ENCODE measurements at regions not wholly inside any gene's neighbourhood (a gene's known extent, or its start where the extent isn't known, plus 50 kb on each side); places are given as distances from the start of the nearest gene placed in this dataset.

DNA sequence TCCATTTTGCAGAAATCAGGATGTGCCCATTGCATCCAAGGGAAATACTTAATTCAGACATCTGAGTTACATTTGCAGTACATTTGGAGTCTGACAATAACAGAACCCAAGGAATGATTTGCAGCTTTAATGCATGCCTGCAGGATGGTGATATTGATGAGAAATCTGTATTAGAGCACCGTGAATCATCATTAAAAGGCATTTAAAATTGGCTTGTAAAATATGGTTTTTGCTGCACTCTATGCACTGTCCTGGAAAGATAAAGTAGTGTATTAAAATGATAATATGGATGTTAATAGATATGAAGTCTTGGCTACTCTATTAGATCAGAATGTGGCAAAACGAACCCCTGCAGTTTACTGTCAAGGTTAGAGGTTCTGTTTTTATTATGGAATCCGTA is 556.9 kb downstream of the MAT2B start:
- no peak overlapping the region for H3K9ac ChIP-seq (ENCODE audit: low read length)
- H3K79me1 ChIP-seq (replicated peaks; ENCODE audit: low read length, poor library complexity, severe bottlenecking): no peaks in the 10 kb centered on the region
- no peak overlapping the region for H3K4me3 ChIP-seq (ENCODE audit: insufficient read depth in 1 of 2, low read depth in 1 of 2, low read length in 2 of 2)
- H2BK15ac ChIP-seq (ENCODE audit: low read depth, poor library complexity, severe bottlenecking): no peak overlapping the region
- H2BK5ac ChIP-seq (ENCODE audit: low read depth, low read length, poor library complexity, severe bottlenecking): no peak overlapping the region
- no peak overlapping the region for H4K8ac ChIP-seq (ENCODE audit: low read length)
- no peak overlapping the region for H3K18ac ChIP-seq (ENCODE audit: low read depth in 1 of 2, low read length in 2 of 2)
- no peaks in the 10 kb centered on the region for H3K4me1 ChIP-seq (ENCODE audit: control insufficient read depth, insufficient read depth, low read depth, low read length)
- H3K4me2 ChIP-seq (ENCODE audit: low read length, poor library complexity, severe bottlenecking): no peak overlapping the region
- no peak overlapping the region for H3K23ac ChIP-seq (ENCODE audit: low read length in 2 of 2)
- 66% methylated on average over 3 of the region's 3 CpGs for WGBS
- H3K14ac ChIP-seq (ENCODE audit: low read length in 2 of 2): no peak overlapping the region
- no peak overlapping the region for H3K27ac ChIP-seq (ENCODE audit: low read length, poor library complexity, severe bottlenecking)
- no peaks in the 10 kb centered on the region for H3K27me3 ChIP-seq (ENCODE audit: control insufficient read depth in 1 of 2, insufficient read depth in 1 of 2, low read length in 2 of 2)
- no peak for DNase-seq
- H2BK120ac ChIP-seq (ENCODE audit: low read depth, low read length): no peak overlapping the region
- H2BK12ac ChIP-seq (ENCODE audit: low read length in 2 of 2): no peak overlapping the region
- H3K4ac ChIP-seq (ENCODE audit: low read depth in 1 of 2, low read length in 2 of 2): no peak overlapping the region
- H2AFZ ChIP-seq (ENCODE audit: low read depth, low read length): no peak overlapping the region
- no peak overlapping the region for H2AK5ac ChIP-seq (ENCODE audit: low read length, severe bottlenecking)
- no peak overlapping the region for H4K91ac ChIP-seq (ENCODE audit: low read length)
- H3K36me3 ChIP-seq (ENCODE audit: control insufficient read depth in 1 of 2, insufficient read depth in 2 of 2, low read depth in 1 of 2, low read length in 2 of 2): no peaks in the 10 kb centered on the region
- no peaks in the 10 kb centered on the region for H3K9me3 ChIP-seq (ENCODE audit: control insufficient read depth, low read length)

GRCh38 chr5:164065266-164065665 is 559.8 kb downstream of the MAT2B start:
- Histone ChIP-seq H2BK120ac (ENCODE audit: low read depth, low read length) (no peak overlapping the region), H3K18ac (ENCODE audit: low read depth in 1 of 2, low read length in 2 of 2) (no peak overlapping the region), H2BK12ac (ENCODE audit: low read length in 2 of 2) (no peak overlapping the region), H3K14ac (ENCODE audit: low read length in 2 of 2) (no peak overlapping the region), H3K23ac (ENCODE audit: low read length in 2 of 2) (no peak overlapping the region), H2AFZ (ENCODE audit: low read depth, low read length) (no peak overlapping the region), H3K27me3 (ENCODE audit: control insufficient read depth in 1 of 2, insufficient read depth in 1 of 2, low read length in 2 of 2) (no peaks in the 10 kb centered on the region), H4K8ac (ENCODE audit: low read length) (no peak overlapping the region), H4K91ac (ENCODE audit: low read length) (no peak overlapping the region), H3K4me2 (ENCODE audit: low read length, poor library complexity, severe bottlenecking) (no peak overlapping the region), H3K9ac (ENCODE audit: low read length) (no peak overlapping the region), H3K4me1 (ENCODE audit: control insufficient read depth, insufficient read depth, low read depth, low read length) (no peaks in the 10 kb centered on the region), H2AK5ac (ENCODE audit: low read length, severe bottlenecking) (no peak overlapping the region), H3K27ac (ENCODE audit: low read length, poor library complexity, severe bottlenecking) (no peak overlapping the region), H3K4ac (ENCODE audit: low read depth in 1 of 2, low read length in 2 of 2) (no peak overlapping the region), H3K36me3 (ENCODE audit: control insufficient read depth in 1 of 2, insufficient read depth in 2 of 2, low read depth in 1 of 2, low read length in 2 of 2) (no peaks in the 10 kb centered on the region), H2BK15ac (ENCODE audit: low read depth, poor library complexity, severe bottlenecking) (no peak overlapping the region), H2BK5ac (ENCODE audit: low read depth, low read length, poor library complexity, severe bottlenecking) (no peak overlapping the region), H3K9me3 (ENCODE audit: control insufficient read depth, low read length) (peaks cover 3% of the 10 kb centered on the region), H3K79me1 (replicated peaks; ENCODE audit: low read length, poor library complexity, severe bottlenecking) (no peaks in the 10 kb centered on the region), H3K4me3 (ENCODE audit: insufficient read depth in 1 of 2, low read depth in 1 of 2, low read length in 2 of 2) (no peak overlapping the region)
- WGBS: 94% methylated on average over 2 of the region's 2 CpGs
- no peak for DNase-seq

DNA sequence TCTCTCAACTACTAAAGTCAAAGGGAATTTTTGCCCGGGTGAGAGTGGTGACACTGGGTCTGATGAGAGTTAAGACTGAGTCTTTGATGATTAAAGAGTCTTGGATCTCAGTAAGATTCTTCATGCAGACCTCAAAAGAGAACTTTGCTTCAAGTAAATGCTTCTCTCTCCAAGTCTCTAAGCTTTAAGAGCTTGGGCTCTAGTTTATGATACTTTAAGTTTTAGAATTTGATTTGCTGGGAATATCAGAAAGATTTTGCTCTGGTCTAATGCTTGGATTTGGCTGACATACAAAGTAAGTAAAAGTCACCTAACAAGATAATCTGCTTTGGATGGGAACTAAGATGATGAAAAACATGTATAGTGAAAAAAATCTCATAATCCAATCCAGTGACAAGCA is 566.3 kb downstream of the MAT2B start:
- H2BK120ac ChIP-seq (ENCODE audit: low read depth, low read length): no peak overlapping the region
- H3K14ac ChIP-seq (ENCODE audit: low read length in 2 of 2): no peak overlapping the region
- H2BK12ac ChIP-seq (ENCODE audit: low read length in 2 of 2): no peak overlapping the region
- H3K18ac ChIP-seq (ENCODE audit: low read depth in 1 of 2, low read length in 2 of 2): no peak overlapping the region
- H3K4me2 ChIP-seq (ENCODE audit: low read length, poor library complexity, severe bottlenecking): no peak overlapping the region
- H3K9me3 ChIP-seq (ENCODE audit: control insufficient read depth, low read length): peaks cover 3% of the 10 kb centered on the region
- H4K8ac ChIP-seq (ENCODE audit: low read length): no peak overlapping the region
- H3K36me3 ChIP-seq (ENCODE audit: control insufficient read depth in 1 of 2, insufficient read depth in 2 of 2, low read depth in 1 of 2, low read length in 2 of 2): no peaks in the 10 kb centered on the region
- no peak overlapping the region for H4K91ac ChIP-seq (ENCODE audit: low read length)
- H3K79me1 ChIP-seq (replicated peaks; ENCODE audit: low read length, poor library complexity, severe bottlenecking): no peaks in the 10 kb centered on the region
- H2BK5ac ChIP-seq (ENCODE audit: low read depth, low read length, poor library complexity, severe bottlenecking): no peak overlapping the region
- no peak overlapping the region for H2BK15ac ChIP-seq (ENCODE audit: low read depth, poor library complexity, severe bottlenecking)
- H3K4ac ChIP-seq (ENCODE audit: low read depth in 1 of 2, low read length in 2 of 2): no peak overlapping the region
- H2AK5ac ChIP-seq (ENCODE audit: low read length, severe bottlenecking): no peak overlapping the region
- no peak overlapping the region for H3K27ac ChIP-seq (ENCODE audit: low read length, poor library complexity, severe bottlenecking)
- H3K4me3 ChIP-seq (ENCODE audit: insufficient read depth in 1 of 2, low read depth in 1 of 2, low read length in 2 of 2): no peak overlapping the region
- H3K9ac ChIP-seq (ENCODE audit: low read length): no peak overlapping the region
- H3K27me3 ChIP-seq (ENCODE audit: control insufficient read depth in 1 of 2, insufficient read depth in 1 of 2, low read length in 2 of 2): no peaks in the 10 kb centered on the region
- DNase-seq: no peak
- no peak overlapping the region for H2AFZ ChIP-seq (ENCODE audit: low read depth, low read length)
- no peak overlapping the region for H3K23ac ChIP-seq (ENCODE audit: low read length in 2 of 2)
- 88% methylated on average over 1 of the region's 1 CpG for WGBS
- no peaks in the 10 kb centered on the region for H3K4me1 ChIP-seq (ENCODE audit: control insufficient read depth, insufficient read depth, low read depth, low read length)

DNA sequence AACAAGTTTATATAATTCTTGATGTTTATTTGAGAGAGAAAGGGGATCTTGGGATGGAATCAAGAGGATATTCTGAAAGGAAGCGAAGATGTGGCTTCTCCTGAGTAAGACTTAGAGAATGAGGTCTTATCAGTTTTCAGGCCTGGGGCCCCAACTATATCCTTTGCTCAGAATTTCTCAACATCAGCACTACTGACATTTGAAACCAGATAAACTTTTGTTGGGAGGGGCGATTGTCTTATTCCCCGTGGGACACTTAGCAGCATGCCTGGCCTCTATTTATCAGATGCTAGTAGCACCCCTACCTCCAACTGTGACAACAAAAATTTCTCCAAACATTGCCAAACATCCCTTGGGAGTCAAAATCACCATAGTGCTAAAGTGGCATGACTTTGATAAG is 567.7 kb downstream of the MAT2B start:
- DNase-seq: no peak
- H3K23ac ChIP-seq (ENCODE audit: low read length in 2 of 2): no peak overlapping the region
- H3K79me1 ChIP-seq (replicated peaks; ENCODE audit: low read length, poor library complexity, severe bottlenecking): no peaks in the 10 kb centered on the region
- H3K14ac ChIP-seq (ENCODE audit: low read length in 2 of 2): no peak overlapping the region
- H2AFZ ChIP-seq (ENCODE audit: low read depth, low read length): no peak overlapping the region
- no peak overlapping the region for H4K91ac ChIP-seq (ENCODE audit: low read length)
- no peak overlapping the region for H3K4me3 ChIP-seq (ENCODE audit: insufficient read depth in 1 of 2, low read depth in 1 of 2, low read length in 2 of 2)
- H2AK5ac ChIP-seq (ENCODE audit: low read length, severe bottlenecking): no peak overlapping the region
- no peak overlapping the region for H3K4ac ChIP-seq (ENCODE audit: low read depth in 1 of 2, low read length in 2 of 2)
- no peak overlapping the region for H3K4me2 ChIP-seq (ENCODE audit: low read length, poor library complexity, severe bottlenecking)
- no peaks in the 10 kb centered on the region for H3K4me1 ChIP-seq (ENCODE audit: control insufficient read depth, insufficient read depth, low read depth, low read length)
- H3K9ac ChIP-seq (ENCODE audit: low read length): no peak overlapping the region
- no peaks in the 10 kb centered on the region for H3K27me3 ChIP-seq (ENCODE audit: control insufficient read depth in 1 of 2, insufficient read depth in 1 of 2, low read length in 2 of 2)
- no peak overlapping the region for H2BK12ac ChIP-seq (ENCODE audit: low read length in 2 of 2)
- H2BK15ac ChIP-seq (ENCODE audit: low read depth, poor library complexity, severe bottlenecking): no peak overlapping the region
- H3K9me3 ChIP-seq (ENCODE audit: control insufficient read depth, low read length): peaks cover 3% of the 10 kb centered on the region
- no peak overlapping the region for H3K18ac ChIP-seq (ENCODE audit: low read depth in 1 of 2, low read length in 2 of 2)
- H3K36me3 ChIP-seq (ENCODE audit: control insufficient read depth in 1 of 2, insufficient read depth in 2 of 2, low read depth in 1 of 2, low read length in 2 of 2): no peaks in the 10 kb centered on the region
- no peak overlapping the region for H4K8ac ChIP-seq (ENCODE audit: low read length)
- no peak overlapping the region for H2BK120ac ChIP-seq (ENCODE audit: low read depth, low read length)
- H2BK5ac ChIP-seq (ENCODE audit: low read depth, low read length, poor library complexity, severe bottlenecking): no peak overlapping the region
- WGBS: 61% methylated on average over 3 of the region's 3 CpGs
- H3K27ac ChIP-seq (ENCODE audit: low read length, poor library complexity, severe bottlenecking): no peak overlapping the region
